Natural killer cell (primary cell): ENCODE measurements at regions not wholly inside any gene's neighbourhood (a gene's known extent, or its start where the extent isn't known, plus 50 kb on each side); places are given as distances from the start of the nearest gene placed in this dataset.

Experiments
- ATAC-seq, 3 donors: fragments of 150-1000 bp in 2 of 3; fragments of 200-7000 bp in 1 of 3; cut with Tn5 transposase; 1 replicate in 1 of 3; 2 replicates in 2 of 3; pipeline ENCODE4 v1.10.0; 2021; ENCODE audit warnings: mild to moderate bottlenecking in 2 of 3, moderate library complexity in 2 of 3
- DNase-seq, 2 donors: peaks; one replicate each; pipeline versions ENCODE4 v3.0.0 to v3.0.0-alpha.2; 2013 to 2021; ENCODE audit warnings: mixed read lengths in 1 of 2
- H3K27ac ChIP-seq: one replicate; pipeline ENCODE4 v1.5.1; 2013; ENCODE audit warnings: mild to moderate bottlenecking, low read length
- H3K27me3 ChIP-seq: one replicate; pipeline ENCODE4 v1.6.1; 2013; ENCODE audit warnings: low read length; ENCODE audit not compliant: control insufficient read depth, insufficient read depth
- H3K36me3 ChIP-seq: one replicate; pipeline ENCODE4 v1.6.1; 2013; ENCODE audit warnings: low read length; ENCODE audit not compliant: control insufficient read depth, insufficient read depth
- H3K4me1 ChIP-seq: one replicate; pipeline ENCODE4 v1.6.1; 2013; ENCODE audit warnings: low read length; ENCODE audit not compliant: control insufficient read depth, insufficient read depth
- H3K4me3 ChIP-seq: one replicate; pipeline ENCODE4 v1.5.1; 2013; ENCODE audit warnings: low read length
- H3K9me3 ChIP-seq: one replicate; pipeline ENCODE4 v1.6.1; 2013; ENCODE audit warnings: low read length; ENCODE audit not compliant: control insufficient read depth, insufficient read depth
- H3K27ac Mint-ChIP-seq, 2 donors: one replicate each; pipeline ENCODE4 v1.8.0; 2022; ENCODE audit warnings: mild to moderate bottlenecking in 2 of 2, mixed read lengths in 2 of 2, moderate library complexity in 1 of 2
- H3K27me3 Mint-ChIP-seq, 2 donors: one replicate each; pipeline ENCODE4 v1.8.0; 2022; ENCODE audit warnings: low read depth in 2 of 2, mixed read lengths in 2 of 2
- H3K36me3 Mint-ChIP-seq: one replicate; pipeline ENCODE4 v1.8.0; 2022; ENCODE audit warnings: mixed read lengths
- H3K4me1 Mint-ChIP-seq, 2 donors: one replicate each; pipeline ENCODE4 v1.8.0; 2022; ENCODE audit warnings: mixed read lengths in 2 of 2
- H3K4me3 Mint-ChIP-seq: one replicate; pipeline ENCODE4 v1.8.0; 2022; ENCODE audit warnings: mild to moderate bottlenecking, moderate library complexity, mixed read lengths
- H3K9me3 Mint-ChIP-seq, 2 donors: one replicate each; pipeline ENCODE4 v1.8.0; 2022; ENCODE audit warnings: mixed read lengths in 2 of 2
- WGBS: methylation state at CpG from one replicate; pipeline ENCODE4 v1.1.7; 2013; ENCODE audit warnings: missing lambda C conversion rate; ENCODE audit not compliant: insufficient coverage; 5-methylcytosine and 5-hydroxymethylcytosine counted together
- intact Hi-C: fragments of 100-400 bp; cut with micrococcal nuclease; formaldehyde crosslinking; loops from one replicate; pipeline ENCODE4 v1.14.2; 2022
- TF ChIP-seq, protein P1 (sequence below): fragments of 200-600 bp; IDR thresholded peaks from one replicate; pipeline ENCODE4 v1.8.0; 2022; ENCODE audit warnings: antibody characterized with exemption

DNA sequence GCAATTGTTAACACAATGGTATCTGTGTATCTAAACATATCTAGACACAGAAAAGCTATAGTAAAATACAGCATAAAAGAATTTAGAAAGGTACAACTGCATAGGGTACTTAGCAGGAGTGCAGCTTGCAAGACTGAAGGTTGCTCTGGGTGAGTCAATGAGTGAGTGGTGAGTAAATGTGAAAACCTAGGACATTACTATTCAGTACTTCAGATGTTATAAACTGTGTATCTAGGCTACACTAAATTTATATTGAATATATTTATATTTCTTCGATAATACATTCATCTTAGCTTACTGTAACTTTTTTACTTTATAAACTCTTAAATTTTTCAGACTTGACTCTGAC is 409.0 kb upstream of the DCN start:
- WGBS = no CpG with 5 or more reads among the region's 1 CpG
- TF ChIP-seq, protein P1, sequence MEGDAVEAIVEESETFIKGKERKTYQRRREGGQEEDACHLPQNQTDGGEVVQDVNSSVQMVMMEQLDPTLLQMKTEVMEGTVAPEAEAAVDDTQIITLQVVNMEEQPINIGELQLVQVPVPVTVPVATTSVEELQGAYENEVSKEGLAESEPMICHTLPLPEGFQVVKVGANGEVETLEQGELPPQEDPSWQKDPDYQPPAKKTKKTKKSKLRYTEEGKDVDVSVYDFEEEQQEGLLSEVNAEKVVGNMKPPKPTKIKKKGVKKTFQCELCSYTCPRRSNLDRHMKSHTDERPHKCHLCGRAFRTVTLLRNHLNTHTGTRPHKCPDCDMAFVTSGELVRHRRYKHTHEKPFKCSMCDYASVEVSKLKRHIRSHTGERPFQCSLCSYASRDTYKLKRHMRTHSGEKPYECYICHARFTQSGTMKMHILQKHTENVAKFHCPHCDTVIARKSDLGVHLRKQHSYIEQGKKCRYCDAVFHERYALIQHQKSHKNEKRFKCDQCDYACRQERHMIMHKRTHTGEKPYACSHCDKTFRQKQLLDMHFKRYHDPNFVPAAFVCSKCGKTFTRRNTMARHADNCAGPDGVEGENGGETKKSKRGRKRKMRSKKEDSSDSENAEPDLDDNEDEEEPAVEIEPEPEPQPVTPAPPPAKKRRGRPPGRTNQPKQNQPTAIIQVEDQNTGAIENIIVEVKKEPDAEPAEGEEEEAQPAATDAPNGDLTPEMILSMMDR = no peak
- Mint-ChIP-seq H3K36me3 (no peaks in the 10 kb centered on the region), H3K4me3 (no peak overlapping the region), H3K27me3 (peaks cover 0 to 32% of the 10 kb centered on the region in 2 donors), H3K9me3 (no peaks in the 10 kb centered on the region), H3K27ac (no peak overlapping the region), H3K4me1 (peaks cover 5 to 6% of the 10 kb centered on the region in 2 donors)
- no peaks in the 10 kb centered on the region for H3K4me1 ChIP-seq
- ATAC-seq (no peak), DNase-seq (no peak)
- no peak overlapping the region for H3K27ac ChIP-seq
- no peaks in the 10 kb centered on the region for H3K36me3 ChIP-seq
- no peak overlapping the region for H3K4me3 ChIP-seq
- H3K9me3 ChIP-seq = no peaks in the 10 kb centered on the region
- intact Hi-C loops = no loop called here
- H3K27me3 ChIP-seq = no peaks in the 10 kb centered on the region

DNA sequence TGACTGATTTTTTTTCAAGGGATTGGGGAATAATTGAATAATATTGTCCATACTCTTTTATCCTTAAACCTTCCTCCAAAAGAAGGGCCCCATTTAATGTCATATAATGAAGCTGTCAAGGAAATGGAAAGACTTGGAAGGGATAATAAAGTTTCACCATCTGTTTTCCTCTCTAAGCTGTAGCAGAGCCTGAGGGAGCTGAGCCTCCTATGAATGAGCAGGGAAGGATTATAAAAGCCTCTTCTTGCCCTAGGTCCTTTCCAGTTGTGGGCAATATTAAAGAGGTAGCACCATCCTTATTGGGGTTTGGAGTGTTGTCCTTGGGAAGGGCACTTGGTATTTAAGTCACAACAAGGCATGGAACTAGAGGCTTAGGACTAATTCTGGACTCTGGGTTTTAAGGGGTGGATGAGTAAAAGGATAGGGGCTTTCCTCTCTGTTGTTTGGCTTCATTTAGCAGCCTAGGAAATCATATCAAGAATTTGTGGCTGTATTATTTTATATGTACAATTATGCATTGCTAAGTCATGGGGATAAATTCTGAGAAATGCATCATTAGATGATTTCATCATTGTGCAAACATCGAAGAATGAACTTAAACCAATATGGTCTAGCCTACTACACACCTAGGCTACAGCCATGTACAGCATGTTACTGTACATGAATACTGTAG is 408.5 kb upstream of the DCN start:
- Mint-ChIP-seq H3K36me3 (no peaks in the 10 kb centered on the region), H3K4me3 (no peak overlapping the region), H3K4me1 (peaks cover 5 to 6% of the 10 kb centered on the region in 2 donors), H3K27me3 (peaks cover 0 to 32% of the 10 kb centered on the region in 2 donors), H3K27ac (no peak overlapping the region), H3K9me3 (no peaks in the 10 kb centered on the region)
- intact Hi-C loops = no loop called here
- WGBS = 67% methylated on average over 1 of the region's 1 CpG
- Histone ChIP-seq H3K27me3 (no peaks in the 10 kb centered on the region), H3K36me3 (no peaks in the 10 kb centered on the region), H3K9me3 (no peaks in the 10 kb centered on the region), H3K4me3 (no peak overlapping the region), H3K27ac (no peak overlapping the region), H3K4me1 (no peaks in the 10 kb centered on the region)
- TF ChIP-seq, protein P1 = no peak
- ATAC-seq = no peak
- no peak for DNase-seq

DNA sequence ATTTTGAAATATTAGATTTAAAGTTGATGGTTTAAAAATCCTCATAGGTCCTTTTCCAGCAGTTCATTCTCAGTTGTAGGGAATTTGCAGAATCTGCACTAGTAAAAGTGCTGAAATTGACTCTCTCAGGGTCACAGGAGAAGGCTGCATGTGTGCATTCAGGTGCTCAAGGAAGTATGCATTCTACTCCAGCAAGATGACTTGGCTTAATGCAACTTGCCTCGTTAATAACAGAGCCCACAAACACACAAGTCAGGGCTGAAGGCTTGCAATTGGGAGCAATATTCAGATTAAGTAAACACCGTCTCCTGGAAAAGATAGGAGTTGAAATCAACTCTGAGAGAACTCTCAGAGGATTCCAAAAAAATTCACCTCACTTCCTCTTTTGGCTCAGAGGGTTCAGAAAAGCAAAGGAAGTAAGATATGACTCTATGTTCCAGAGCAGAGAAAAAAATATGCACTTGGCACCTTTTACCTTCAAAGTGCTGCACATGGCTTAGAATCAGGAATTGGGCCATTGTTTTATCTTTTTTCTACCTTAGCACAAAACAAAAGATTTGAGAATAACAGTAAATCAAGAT is 406.3 kb upstream of the DCN start:
- no peaks in the 10 kb centered on the region for H3K4me1 Mint-ChIP-seq
- H3K27me3 Mint-ChIP-seq = peaks cover 0 to 32% of the 10 kb centered on the region in 2 donors
- ATAC-seq = no peak
- Histone ChIP-seq H3K9me3 (no peaks in the 10 kb centered on the region), H3K4me3 (no peak overlapping the region), H3K4me1 (no peaks in the 10 kb centered on the region), H3K27me3 (no peaks in the 10 kb centered on the region), H3K36me3 (no peaks in the 10 kb centered on the region), H3K27ac (no peak overlapping the region)
- 30% methylated on average over 2 of the region's 2 CpGs for WGBS
- intact Hi-C loops = no loop called here
- no peak for DNase-seq
- H3K27ac Mint-ChIP-seq = no peak overlapping the region
- no peak overlapping the region for H3K4me3 Mint-ChIP-seq
- TF ChIP-seq, protein P1 = no peak
- H3K36me3 Mint-ChIP-seq = no peaks in the 10 kb centered on the region
- no peaks in the 10 kb centered on the region for H3K9me3 Mint-ChIP-seq

DNA sequence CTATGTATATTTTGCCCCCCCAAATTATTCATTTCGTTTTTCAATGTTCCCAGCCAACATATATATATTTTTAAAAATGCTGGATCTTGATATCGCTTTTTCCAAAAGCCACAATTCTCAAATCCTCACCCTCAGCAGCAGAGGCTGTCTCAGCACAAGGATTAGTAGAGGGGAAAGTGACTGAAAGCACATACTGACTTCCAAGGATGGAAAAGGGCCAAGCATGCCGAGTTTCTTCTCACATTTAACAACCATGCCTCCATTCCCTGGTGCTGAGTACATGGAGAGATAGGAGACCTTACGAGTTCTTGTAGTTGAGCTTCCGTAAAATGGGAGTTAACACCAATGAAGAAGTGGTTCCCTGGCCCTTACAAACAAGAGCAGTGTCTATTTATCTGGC is 403.4 kb upstream of the DCN start:
- Mint-ChIP-seq H3K36me3 (no peaks in the 10 kb centered on the region), H3K4me3 (no peak overlapping the region), H3K27ac (no peak overlapping the region), H3K9me3 (no peaks in the 10 kb centered on the region), H3K4me1 (no peaks in the 10 kb centered on the region), H3K27me3 (peaks cover 5 to 32% of the 10 kb centered on the region in 2 donors)
- TF ChIP-seq, protein P1 = no peak
- H3K27me3 ChIP-seq = no peaks in the 10 kb centered on the region
- DNase-seq (no peak), ATAC-seq (no peak)
- 84% methylated on average over 4 of the region's 5 CpGs for WGBS
- H3K36me3 ChIP-seq = no peaks in the 10 kb centered on the region
- H3K9me3 ChIP-seq = no peaks in the 10 kb centered on the region
- H3K27ac ChIP-seq = no peak overlapping the region
- intact Hi-C loops = no loop called here
- no peak overlapping the region for H3K4me3 ChIP-seq
- no peaks in the 10 kb centered on the region for H3K4me1 ChIP-seq
